GM23248 (cell line): ENCODE measurements at regions not wholly inside any gene's neighbourhood (a gene's known extent, or its start where the extent isn't known, plus 50 kb on each side); places are given as distances from the start of the nearest gene placed in this dataset.
A peak's percentile ranks its signal among the peaks of the same experiment; 100 is the strongest.

Experiments
- DNase-seq: peaks from one replicate; pipeline ENCODE4 v3.0.0-alpha.2; 2015
- H2AFZ ChIP-seq: fragments of 200-600 bp; sonication (generic); 2 replicates; pipeline ENCODE4 v1.6.1; 2016; ENCODE audit warnings: antibody characterized with exemption
- H3F3A ChIP-seq: fragments of 200-600 bp; sonication (generic); 2 replicates; pipeline ENCODE4 v1.6.1; 2016; ENCODE audit warnings: mild to moderate bottlenecking, antibody characterized with exemption, mixed run types; ENCODE audit not compliant: insufficient read depth
- H3K27ac ChIP-seq: fragments of 200-600 bp; sonication (generic); 2 replicates; pipeline ENCODE4 v1.5.1; 2016; ENCODE audit warnings: mild to moderate bottlenecking
- H3K27me3 ChIP-seq: fragments of 200-600 bp; sonication (generic); replicated peaks from 2 replicates; pipeline ENCODE4 v1.6.1; 2016; ENCODE audit warnings: mild to moderate bottlenecking; ENCODE audit not compliant: insufficient read depth
- H3K36me3 ChIP-seq: fragments of 200-600 bp; sonication (generic); 2 replicates; pipeline ENCODE4 v1.6.1; 2016; ENCODE audit warnings: low read depth, mild to moderate bottlenecking
- H3K4me1 ChIP-seq: fragments of 200-600 bp; sonication (generic); 2 replicates; pipeline ENCODE4 v1.6.1; 2016; ENCODE audit warnings: mild to moderate bottlenecking; ENCODE audit not compliant: insufficient read depth
- H3K4me2 ChIP-seq: fragments of 200-600 bp; sonication (generic); one replicate; pipeline ENCODE4 v1.6.1; 2016; ENCODE audit warnings: mild to moderate bottlenecking; ENCODE audit not compliant: unreplicated experiment
- H3K4me3 ChIP-seq: fragments of 200-600 bp; sonication (generic); 2 replicates; pipeline ENCODE4 v1.5.1; 2016; ENCODE audit warnings: mild to moderate bottlenecking
- H3K79me2 ChIP-seq: fragments of 200-600 bp; sonication (generic); 2 replicates; pipeline ENCODE4 v1.6.1; 2016; ENCODE audit warnings: mild to moderate bottlenecking; ENCODE audit not compliant: insufficient read depth
- H3K9ac ChIP-seq: fragments of 200-600 bp; sonication (generic); 2 replicates; pipeline ENCODE4 v1.6.1; 2016; ENCODE audit warnings: mild to moderate bottlenecking
- H3K9me2 ChIP-seq: fragments of 200-600 bp; sonication (generic); 2 replicates; pipeline ENCODE4 v1.6.1; 2016; ENCODE audit warnings: mixed run types, mild to moderate bottlenecking, moderate library complexity; ENCODE audit not compliant: insufficient read depth
- H3K9me3 ChIP-seq: fragments of 200-600 bp; sonication (generic); one replicate; pipeline ENCODE4 v1.6.1; 2017; ENCODE audit warnings: low read depth
- H4K20me1 ChIP-seq: fragments of 200-600 bp; sonication (generic); 2 replicates; pipeline ENCODE4 v1.6.0; 2016; ENCODE audit not compliant: insufficient read depth
- EZH2 ChIP-seq: fragments of 200-600 bp; sonication (generic); IDR thresholded peaks from 2 replicates; pipeline ENCODE4 v1.6.1; 2018; ENCODE audit warnings: antibody characterized with exemption, mild to moderate bottlenecking; ENCODE audit not compliant: insufficient read depth, poor library complexity, severe bottlenecking
- EZH2phosphoT487 ChIP-seq: fragments of 200-600 bp; sonication (generic); IDR thresholded peaks from 2 replicates; pipeline ENCODE4 v1.6.1; 2018; ENCODE audit warnings: antibody characterized with exemption, moderate library complexity, mild to moderate bottlenecking, low read depth; ENCODE audit not compliant: insufficient read depth
- WGBS, 2 experiments: methylation state at CpG; one replicate each; pipeline ENCODE4 v1.1.6; 2015 to 2017; ENCODE audit warnings: low lambda C conversion rate in 2 of 2, low coverage in 1 of 2; ENCODE audit errors: missing lambda C conversion rate in 2 of 2; 5-methylcytosine and 5-hydroxymethylcytosine counted together
- in situ Hi-C: fragments of 300-500 bp; cut with MboI; formaldehyde crosslinking; loops from 2 replicates; pipeline ENCODE4 v1.15.0; 2020

DNA sequence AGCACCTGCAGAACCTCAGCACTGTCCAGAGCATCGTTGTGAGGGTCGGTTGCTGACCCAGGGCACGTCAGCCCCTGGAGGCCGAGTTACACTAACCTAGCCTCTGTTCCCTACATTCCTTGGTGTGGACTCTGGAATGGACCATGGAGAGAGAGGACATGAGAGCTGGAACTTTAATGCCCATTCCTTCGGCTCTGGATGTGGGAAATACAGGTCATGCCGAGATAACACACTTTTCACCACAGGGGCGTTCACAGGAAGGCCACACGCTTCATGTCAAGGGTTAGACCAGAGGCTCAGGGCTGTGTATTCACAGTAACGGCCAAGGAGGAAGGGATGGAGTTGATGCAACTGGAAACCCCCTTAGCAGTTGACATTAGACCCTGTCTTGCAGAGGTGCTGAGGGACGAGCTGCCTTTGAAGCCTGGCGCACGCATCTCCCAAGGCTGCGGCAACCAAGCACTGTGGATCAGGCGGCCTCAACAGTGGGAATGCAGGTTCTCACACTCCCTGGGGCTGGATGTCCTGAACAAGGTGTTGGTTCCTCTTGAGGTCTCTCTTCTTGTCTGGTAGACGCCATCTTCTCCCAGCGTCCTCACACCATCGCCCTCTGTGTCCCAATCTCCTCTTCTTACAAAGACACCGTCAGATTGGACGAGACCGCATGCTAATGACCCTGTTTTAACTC lies 245.2 kb downstream of the KLF6 start:
- Histone ChIP-seq H4K20me1 (no peaks in the 10 kb centered on the region), H3K9me3 (no peaks in the 10 kb centered on the region), H3K79me2 (no peaks in the 10 kb centered on the region), H2AFZ (no peak overlapping the region), H3K27me3 (no peaks in the 10 kb centered on the region), H3K36me3 (no peaks in the 10 kb centered on the region), H3K4me1 (peaks cover 41% of the 10 kb centered on the region), H3K4me3 (no peak overlapping the region), H3K4me2 (peak overlapping the region; percentile 41), H3F3A (peaks cover 41% of the 10 kb centered on the region), H3K27ac (peak overlapping the region; percentile 94), H3K9me2 (no peaks in the 10 kb centered on the region), H3K9ac (peak overlapping the region; percentile 79)
- TF ChIP-seq EZH2, result no peak
- TF ChIP-seq EZH2phosphoT487, result no peak
- in situ Hi-C loops, result loop anchor here (25.0 kb wide), 1 partner anchor 222 kb away; no protein-coding TSS in a partner anchor
- DNase-seq, result no peak
- WGBS, 2 experiments, result 93 to 94% methylated on average over 19 to 20 of the region's 20 CpGs

DNA sequence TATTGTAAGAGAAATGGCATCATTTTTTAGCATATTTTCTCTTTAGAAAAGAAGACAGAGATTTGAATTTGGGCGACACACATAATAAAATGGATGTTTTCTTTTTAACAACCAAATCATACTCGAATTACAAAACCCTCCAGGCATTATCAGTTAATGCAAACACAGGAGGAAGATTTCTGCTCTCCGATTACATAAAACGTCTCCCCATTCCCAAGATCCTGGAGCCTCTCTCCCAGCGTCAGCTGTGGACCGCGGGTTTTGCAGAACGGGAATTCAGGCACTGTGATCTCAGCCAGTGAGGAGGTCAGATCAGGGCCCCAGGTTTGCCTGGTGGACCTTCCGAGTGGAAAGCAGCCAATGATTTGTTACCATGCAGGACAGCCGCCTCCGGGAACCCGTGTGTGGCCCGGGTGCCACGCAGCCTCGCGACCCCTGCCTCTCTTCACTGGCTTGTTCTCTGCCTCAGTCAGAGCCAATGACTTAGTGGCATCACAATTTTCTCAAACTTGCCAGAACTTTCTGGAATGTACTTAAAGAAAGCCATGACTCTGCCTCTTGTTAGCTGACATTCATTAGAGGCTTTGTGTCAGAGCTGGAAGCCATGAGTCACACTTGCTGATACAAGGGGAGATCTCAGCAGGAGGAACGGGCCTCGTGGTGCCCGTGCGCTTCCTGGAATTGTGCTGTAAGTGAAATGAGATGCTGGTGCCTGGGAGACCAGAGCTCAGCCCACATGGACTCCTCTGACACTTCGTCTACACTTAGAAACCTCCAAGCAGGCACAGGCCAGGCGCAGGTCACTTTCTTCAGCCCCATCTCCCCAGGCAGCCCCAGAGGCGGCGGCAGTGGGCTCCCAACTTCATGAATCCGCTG lies 246.1 kb downstream of the KLF6 start:
- H3K4me3 ChIP-seq, result peak overlapping the region; percentile 51
- peak overlapping the region; percentile 68 for H3K4me2 ChIP-seq
- peaks cover 41% of the 10 kb centered on the region for H3F3A ChIP-seq
- 16 to 17% methylated on average over 25 of the region's 25 CpGs for WGBS, 2 experiments
- no peaks in the 10 kb centered on the region for H3K9me3 ChIP-seq
- H3K9me2 ChIP-seq, result no peaks in the 10 kb centered on the region
- in situ Hi-C loops, result loop anchor here (25.0 kb wide), 1 partner anchor 223 kb away; no protein-coding TSS in a partner anchor
- no peaks in the 10 kb centered on the region for H3K79me2 ChIP-seq
- peak; percentile 99 for DNase-seq
- H3K27me3 ChIP-seq, result no peaks in the 10 kb centered on the region
- no peaks in the 10 kb centered on the region for H3K36me3 ChIP-seq
- peak overlapping the region; percentile 94 for H3K27ac ChIP-seq
- peaks cover 41% of the 10 kb centered on the region for H3K4me1 ChIP-seq
- peak overlapping the region; percentile 79 for H3K9ac ChIP-seq
- H4K20me1 ChIP-seq, result no peaks in the 10 kb centered on the region
- no peak for TF ChIP-seq EZH2phosphoT487
- no peak for TF ChIP-seq EZH2
- H2AFZ ChIP-seq, result peak overlapping the region; percentile 47

DNA sequence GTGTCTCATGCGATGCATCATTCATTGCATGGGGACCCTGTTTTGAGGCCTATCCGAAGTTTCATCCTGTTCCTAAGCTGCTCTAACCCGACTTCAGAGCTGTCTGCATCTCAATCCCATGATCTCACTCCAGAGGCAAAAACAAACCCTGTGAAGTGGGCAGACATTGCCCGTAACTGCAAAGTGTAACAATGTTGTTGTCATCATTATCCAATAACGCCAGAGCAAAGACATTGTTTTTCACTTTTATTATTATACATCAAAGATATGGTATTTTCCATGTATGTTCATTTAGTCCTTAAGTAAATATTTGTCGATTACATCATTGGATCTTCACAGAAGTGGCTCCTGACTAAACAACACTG lies 246.7 kb downstream of the KLF6 start:
- Histone ChIP-seq H3K9me2 (no peaks in the 10 kb centered on the region), H3K4me1 (peaks cover 41% of the 10 kb centered on the region), H3K27ac (peak overlapping the region; percentile 94), H3K79me2 (no peaks in the 10 kb centered on the region), H3K36me3 (no peaks in the 10 kb centered on the region), H2AFZ (peak overlapping the region; percentile 47), H3K4me3 (peak overlapping the region; percentile 51), H3K9me3 (no peaks in the 10 kb centered on the region), H3K4me2 (peak overlapping the region; percentile 68), H3K27me3 (no peaks in the 10 kb centered on the region), H4K20me1 (no peaks in the 10 kb centered on the region), H3F3A (peaks cover 41% of the 10 kb centered on the region), H3K9ac (peak overlapping the region; percentile 79)
- 16 to 19% methylated on average over 6 of the region's 6 CpGs for WGBS, 2 experiments
- in situ Hi-C loops, result loop anchor here (25.0 kb wide), 1 partner anchor 224 kb away; no protein-coding TSS in a partner anchor
- peak; percentile 73 for DNase-seq
- TF ChIP-seq EZH2 (no peak), EZH2phosphoT487 (no peak)

DNA sequence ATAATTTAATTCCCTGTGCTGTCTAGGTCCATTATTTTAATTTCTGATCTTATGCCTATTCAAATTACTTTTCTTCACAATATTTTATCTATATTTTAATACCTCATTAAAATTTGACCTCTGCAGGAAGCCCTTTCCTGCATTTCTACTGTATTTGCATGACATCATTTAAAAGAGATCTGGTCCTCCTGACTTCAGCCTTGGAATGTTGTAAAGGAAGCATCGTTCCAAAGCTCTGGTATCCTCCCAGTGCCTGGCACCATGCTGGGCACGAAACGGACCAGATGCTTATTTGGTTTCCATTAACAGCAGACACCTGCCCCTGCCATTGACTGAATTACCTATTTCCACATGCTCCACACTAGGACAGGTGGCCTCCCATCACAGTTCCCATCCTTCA lies 247.5 kb downstream of the KLF6 start:
- Histone ChIP-seq H3K4me2 (no peak overlapping the region), H3K27me3 (no peaks in the 10 kb centered on the region), H3K9ac (no peak overlapping the region), H3K27ac (no peak overlapping the region), H4K20me1 (no peaks in the 10 kb centered on the region), H3K4me1 (peaks cover 37% of the 10 kb centered on the region), H3K9me2 (no peaks in the 10 kb centered on the region), H3K4me3 (no peak overlapping the region), H3K9me3 (no peaks in the 10 kb centered on the region), H3F3A (peaks cover 36% of the 10 kb centered on the region), H3K36me3 (no peaks in the 10 kb centered on the region), H3K79me2 (no peaks in the 10 kb centered on the region), H2AFZ (no peak overlapping the region)
- TF ChIP-seq EZH2phosphoT487 (no peak), EZH2 (no peak)
- DNase-seq, result no peak
- 44 to 52% methylated on average over 3 of the region's 3 CpGs for whole genome bisulfite sequencing, 2 experiments
- in situ Hi-C loops, result loop anchor here (25.0 kb wide), 1 partner anchor 225 kb away; no protein-coding TSS in a partner anchor
